Upper lobe of left lung (tissue), 4 donors: ENCODE measurements at regions not wholly inside any gene's neighbourhood (a gene's known extent, or its start where the extent isn't known, plus 50 kb on each side); places are given as distances from the start of the nearest gene placed in this dataset.

Source experiments
- EP300 ChIP-seq, 4 donors: sonication (generic); formaldehyde crosslinking; IDR thresholded peaks; one replicate each; pipeline ENCODE4 v1.5.1; 2017; ENCODE audit warnings: antibody characterized with exemption in 4 of 4, control low read depth in 2 of 4
- POLR2A ChIP-seq, 4 donors: fragments of 450-650 bp; IDR thresholded peaks; one replicate each; pipeline ENCODE4 v1.5.1; 2016 to 2017; ENCODE audit warnings: antibody characterized with exemption in 4 of 4, mild to moderate bottlenecking in 2 of 4
- POLR2AphosphoS5 ChIP-seq, 2 donors: sonication (generic); formaldehyde crosslinking; IDR thresholded peaks; one replicate each; pipeline ENCODE4 v1.5.1; 2017; ENCODE audit warnings: antibody characterized with exemption in 2 of 2
- TF ChIP-seq, protein P1 (sequence below), 6 experiments: fragments of 450-650 bp in 4 of 6; fragments of 200-600 bp in 2 of 6; sonication (generic) in 2 of 6; IDR thresholded peaks; one replicate each; pipeline ENCODE4 v1.5.1; 2016 to 2019; ENCODE audit warnings: antibody characterized with exemption in 6 of 6

DNA sequence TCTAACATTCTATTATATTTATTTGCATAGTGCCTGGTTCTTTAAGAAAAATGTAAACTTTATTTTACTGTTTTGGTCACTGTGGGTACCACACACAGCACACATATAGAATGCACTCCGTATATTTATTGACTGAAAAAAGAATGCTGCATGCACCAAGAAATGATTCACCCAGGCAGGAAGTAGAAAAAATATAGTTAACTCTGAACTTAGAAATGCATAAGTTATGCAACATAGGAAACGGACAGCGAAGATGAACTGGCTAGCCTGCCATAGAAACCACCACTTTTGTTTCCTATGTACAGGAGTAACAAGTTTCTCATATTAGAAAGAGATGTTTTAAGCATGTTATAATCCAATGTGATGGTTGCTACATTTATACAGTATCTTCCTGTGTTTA lies 635.8 kb downstream of the DSC3 start:
- no peak for TF ChIP-seq POLR2A (IDR thresholded peaks at IDR 0.05)
- TF ChIP-seq, protein P1, sequence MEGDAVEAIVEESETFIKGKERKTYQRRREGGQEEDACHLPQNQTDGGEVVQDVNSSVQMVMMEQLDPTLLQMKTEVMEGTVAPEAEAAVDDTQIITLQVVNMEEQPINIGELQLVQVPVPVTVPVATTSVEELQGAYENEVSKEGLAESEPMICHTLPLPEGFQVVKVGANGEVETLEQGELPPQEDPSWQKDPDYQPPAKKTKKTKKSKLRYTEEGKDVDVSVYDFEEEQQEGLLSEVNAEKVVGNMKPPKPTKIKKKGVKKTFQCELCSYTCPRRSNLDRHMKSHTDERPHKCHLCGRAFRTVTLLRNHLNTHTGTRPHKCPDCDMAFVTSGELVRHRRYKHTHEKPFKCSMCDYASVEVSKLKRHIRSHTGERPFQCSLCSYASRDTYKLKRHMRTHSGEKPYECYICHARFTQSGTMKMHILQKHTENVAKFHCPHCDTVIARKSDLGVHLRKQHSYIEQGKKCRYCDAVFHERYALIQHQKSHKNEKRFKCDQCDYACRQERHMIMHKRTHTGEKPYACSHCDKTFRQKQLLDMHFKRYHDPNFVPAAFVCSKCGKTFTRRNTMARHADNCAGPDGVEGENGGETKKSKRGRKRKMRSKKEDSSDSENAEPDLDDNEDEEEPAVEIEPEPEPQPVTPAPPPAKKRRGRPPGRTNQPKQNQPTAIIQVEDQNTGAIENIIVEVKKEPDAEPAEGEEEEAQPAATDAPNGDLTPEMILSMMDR (IDR thresholded peaks at IDR 0.05), result no peak
- no peak for TF ChIP-seq POLR2AphosphoS5 (IDR thresholded peaks at IDR 0.05)
- no peak for TF ChIP-seq EP300 (IDR thresholded peaks at IDR 0.05)
